Naive thymus-derived CD4-positive, alpha-beta T cell (primary cell): ENCODE measurements at regions not wholly inside any gene's neighbourhood (a gene's known extent, or its start where the extent isn't known, plus 50 kb on each side); places are given as distances from the start of the nearest gene placed in this dataset.

Source experiments
- ATAC-seq: fragments of 150-1000 bp; cut with Tn5 transposase; 2 replicates; pipeline ENCODE4 v1.10.0; 2021; ENCODE audit warnings: mild to moderate bottlenecking, moderate library complexity
- CTCF ChIA-PET: fragments of 350-600 bp; sonication (Branson Sonifier 250); formaldehyde crosslinking; loops from one replicate; lab custom pipeline; 2021; ENCODE audit warnings: antibody characterized with exemption; lab: Charles Lee
- POLR2A ChIA-PET: fragments of 350-600 bp; sonication (Branson Sonifier 250); formaldehyde crosslinking; loops from one replicate; lab custom pipeline; 2021; ENCODE audit warnings: antibody characterized with exemption, inconsistent platforms; lab: Charles Lee
- DNase-seq, 9 donors: peaks; one replicate each; pipeline versions ENCODE4 v3.0.0 to v3.0.0-alpha.2; 2020 to 2022; ENCODE audit warnings: mixed read lengths in 1 of 9
- H3K27ac ChIP-seq: one replicate; pipeline ENCODE4 v1.7.0; 2013; ENCODE audit warnings: mild to moderate bottlenecking, low read depth, low read length, moderate library complexity
- H3K27me3 ChIP-seq, 2 donors: one replicate each; pipeline ENCODE4 v1.7.0; 2013; ENCODE audit warnings: low read length in 2 of 2, mild to moderate bottlenecking in 2 of 2, moderate library complexity in 2 of 2; ENCODE audit not compliant: control insufficient read depth in 2 of 2, insufficient read depth in 2 of 2
- H3K36me3 ChIP-seq, 3 experiments: 1 replicate in 2 of 3; 2 replicates in 1 of 3; pipeline ENCODE4 v1.7.0; 2013; ENCODE audit warnings: low read length in 3 of 3, mild to moderate bottlenecking in 3 of 3, moderate library complexity in 1 of 3; ENCODE audit not compliant: insufficient read depth in 3 of 3, control insufficient read depth in 2 of 3
- H3K4me1 ChIP-seq, 2 donors: one replicate each; pipeline ENCODE4 v1.7.0; 2013; ENCODE audit warnings: low read length in 2 of 2, mild to moderate bottlenecking in 2 of 2, moderate library complexity in 1 of 2; ENCODE audit not compliant: control insufficient read depth in 2 of 2, insufficient read depth in 2 of 2
- H3K4me3 ChIP-seq: 2 replicates; pipeline ENCODE4 v1.7.0; 2013; ENCODE audit warnings: mild to moderate bottlenecking, low read length
- H3K9me3 ChIP-seq, 3 experiments: 1 replicate in 2 of 3; 2 replicates in 1 of 3; pipeline ENCODE4 v1.7.0; 2013; ENCODE audit warnings: low read length in 3 of 3; ENCODE audit not compliant: control insufficient read depth in 2 of 3
- H3K27ac Mint-ChIP-seq, 9 donors: one replicate each; pipeline ENCODE4 v1.8.0; 2020 to 2022; ENCODE audit warnings: mixed read lengths in 9 of 9, mild to moderate bottlenecking in 8 of 9, moderate library complexity in 5 of 9, inconsistent platforms in 2 of 9
- H3K27me3 Mint-ChIP-seq, 5 donors: one replicate each; pipeline ENCODE4 v1.8.0; 2021 to 2022; ENCODE audit warnings: mixed read lengths in 5 of 5, mild to moderate bottlenecking in 1 of 5
- H3K36me3 Mint-ChIP-seq, 5 donors: one replicate each; pipeline ENCODE4 v1.8.0; 2020 to 2022; ENCODE audit warnings: mixed read lengths in 5 of 5, mild to moderate bottlenecking in 3 of 5, inconsistent platforms in 1 of 5
- H3K4me1 Mint-ChIP-seq, 7 donors: one replicate each; pipeline ENCODE4 v1.8.0; 2020 to 2022; ENCODE audit warnings: mixed read lengths in 7 of 7, mild to moderate bottlenecking in 3 of 7, inconsistent platforms in 1 of 7
- H3K4me3 Mint-ChIP-seq, 10 donors: one replicate each; pipeline ENCODE4 v1.8.0; 2020 to 2022; ENCODE audit warnings: mild to moderate bottlenecking in 10 of 10, mixed read lengths in 10 of 10, moderate library complexity in 6 of 10, inconsistent platforms in 2 of 10
- H3K9me3 Mint-ChIP-seq, 11 donors: one replicate each; pipeline ENCODE4 v1.8.0; 2020 to 2022; ENCODE audit warnings: mixed read lengths in 11 of 11, mild to moderate bottlenecking in 4 of 11, inconsistent platforms in 1 of 11, moderate library complexity in 1 of 11
- intact Hi-C, 2 donors: fragments of 100-400 bp; cut with micrococcal nuclease; formaldehyde crosslinking; loops; one replicate each; pipeline ENCODE4 v1.15.1; 2023

GRCh38 chr10:110404825-110405224 lies 92.9 kb upstream of the DUSP5 start:
- no peak overlapping the region for H3K4me3 Mint-ChIP-seq
- no peaks in the 10 kb centered on the region for H3K9me3 Mint-ChIP-seq
- no peak for ATAC-seq
- H3K27ac Mint-ChIP-seq: no peak overlapping the region
- Histone ChIP-seq H3K27ac (no peak overlapping the region), H3K27me3 (no peaks in the 10 kb centered on the region), H3K36me3 (no peaks in the 10 kb centered on the region), H3K9me3 (no peaks in the 10 kb centered on the region), H3K4me3 (no peak overlapping the region), H3K4me1 (no peaks in the 10 kb centered on the region)
- intact Hi-C loops: no loop called here
- DNase-seq: no peak
- H3K36me3 Mint-ChIP-seq: no peaks in the 10 kb centered on the region
- ChIA-PET CTCF (no interaction called here), POLR2A (no interaction called here)
- peaks cover 0 to 2% (median 0%) of the 10 kb centered on the region in 5 donors for H3K27me3 Mint-ChIP-seq
- peaks cover 0 to 37% (median 0%) of the 10 kb centered on the region in 7 donors for H3K4me1 Mint-ChIP-seq

DNA sequence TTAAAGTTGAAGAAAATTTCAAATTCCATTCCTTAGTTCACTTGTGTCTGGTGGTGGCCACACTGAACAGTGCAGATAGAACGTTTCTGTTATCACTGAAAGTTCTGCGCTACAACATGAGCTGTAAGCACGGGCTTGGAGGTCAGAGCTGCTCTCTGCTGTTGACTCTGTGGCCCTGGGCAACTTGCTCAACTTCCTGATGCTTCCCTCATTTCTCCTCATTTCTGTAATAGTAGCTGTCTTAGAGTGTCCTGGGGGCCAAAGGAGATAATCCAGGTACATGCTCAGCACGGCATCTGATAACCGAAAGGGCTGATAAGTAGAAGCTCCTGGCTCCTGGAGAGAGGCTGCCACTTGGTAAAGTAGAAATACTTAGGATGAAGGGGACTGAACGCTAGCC lies 92.3 kb upstream of the DUSP5 start:
- no peak for DNase-seq
- H3K9me3 Mint-ChIP-seq: no peaks in the 10 kb centered on the region
- H3K4me3 Mint-ChIP-seq: no peak overlapping the region
- intact Hi-C loops: no loop called here
- H3K27ac ChIP-seq: no peak overlapping the region
- H3K36me3 ChIP-seq: no peaks in the 10 kb centered on the region
- ATAC-seq: no peak
- H3K9me3 ChIP-seq: no peaks in the 10 kb centered on the region
- peaks cover 0 to 2% (median 0%) of the 10 kb centered on the region in 5 donors for H3K27me3 Mint-ChIP-seq
- CTCF ChIA-PET: no interaction called here
- peaks cover 0 to 43% (median 0%) of the 10 kb centered on the region in 7 donors for H3K4me1 Mint-ChIP-seq
- no peaks in the 10 kb centered on the region for H3K27me3 ChIP-seq
- POLR2A ChIA-PET: no interaction called here
- no peak overlapping the region for H3K27ac Mint-ChIP-seq
- no peaks in the 10 kb centered on the region for H3K36me3 Mint-ChIP-seq
- H3K4me3 ChIP-seq: no peak overlapping the region
- H3K4me1 ChIP-seq: no peaks in the 10 kb centered on the region

DNA sequence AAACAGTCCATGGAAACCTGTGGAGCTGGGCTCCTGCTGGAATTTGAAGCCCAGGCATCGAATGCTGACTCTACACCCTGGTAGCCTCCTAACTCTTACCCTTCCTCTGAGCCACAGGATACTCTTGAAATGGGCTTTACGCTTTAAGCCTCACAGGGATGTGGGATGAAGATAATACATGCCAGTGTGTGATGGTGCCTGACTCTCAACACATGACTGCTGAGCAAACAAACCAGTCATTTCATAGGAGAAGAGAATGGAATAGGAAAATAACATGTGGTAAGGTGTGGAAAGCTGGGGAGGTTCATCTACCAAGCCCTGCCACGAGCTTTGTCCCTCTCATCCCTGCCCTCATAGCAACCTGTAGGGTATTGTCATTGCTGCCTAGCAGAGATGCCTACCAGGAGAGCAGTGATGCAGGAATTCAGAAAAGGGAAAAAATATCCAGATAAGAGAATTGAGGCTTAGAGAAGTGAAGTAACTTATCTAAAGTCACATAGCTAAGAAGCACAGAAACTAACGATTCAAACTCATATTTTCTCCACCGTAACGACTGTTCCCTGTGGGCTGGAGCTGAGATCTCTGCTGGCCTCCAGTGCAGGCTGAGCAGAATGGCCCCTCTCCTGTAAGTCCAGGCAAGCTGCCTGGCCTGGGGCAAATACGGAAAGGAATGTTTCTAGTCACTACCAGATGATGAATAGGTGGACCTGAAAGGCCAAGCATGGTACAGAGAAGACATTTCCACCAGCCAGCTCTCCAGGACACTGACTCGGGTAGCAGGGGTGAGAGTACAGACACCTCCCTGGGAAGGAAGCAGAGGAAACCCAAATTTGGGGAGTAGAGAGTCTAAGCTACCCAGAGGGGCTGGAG lies 90.2 kb upstream of the DUSP5 start:
- no peaks in the 10 kb centered on the region for H3K27me3 ChIP-seq
- H3K9me3 ChIP-seq: no peaks in the 10 kb centered on the region
- H3K36me3 ChIP-seq: no peaks in the 10 kb centered on the region
- H3K4me1 ChIP-seq: no peaks in the 10 kb centered on the region
- DNase-seq: no peak
- peaks cover 0 to 41% (median 3%) of the 10 kb centered on the region in 7 donors for H3K4me1 Mint-ChIP-seq
- H3K27ac Mint-ChIP-seq: peak overlapping the region in 1 of 9 donors; percentile 11
- no peak for ATAC-seq
- peaks cover 0 to 2% (median 0%) of the 10 kb centered on the region in 5 donors for H3K27me3 Mint-ChIP-seq
- no peak overlapping the region for H3K4me3 Mint-ChIP-seq
- ChIA-PET CTCF (interaction anchor here (0.6 kb wide), 1 partner anchor 554 kb away, joined by 5 read pairs; no protein-coding TSS in a partner anchor), POLR2A (interaction anchor here (0.5 kb wide), 1 partner anchor 236 kb away, joined by 8 read pairs; no protein-coding TSS in a partner anchor)
- H3K4me3 ChIP-seq: no peak overlapping the region
- intact Hi-C loops: no loop called here
- no peak overlapping the region for H3K27ac ChIP-seq
- no peaks in the 10 kb centered on the region for H3K9me3 Mint-ChIP-seq
- H3K36me3 Mint-ChIP-seq: no peaks in the 10 kb centered on the region

GRCh38 chr10:110408203-110408871 lies 89.4 kb upstream of the DUSP5 start:
- H3K27ac ChIP-seq: no peak overlapping the region
- Mint-ChIP-seq H3K36me3 (no peaks in the 10 kb centered on the region), H3K9me3 (no peaks in the 10 kb centered on the region), H3K4me3 (no peak overlapping the region), H3K27ac (no peak overlapping the region), H3K27me3 (peaks cover 0 to 2% (median 0%) of the 10 kb centered on the region in 5 donors), H3K4me1 (peaks cover 0 to 49% (median 5%) of the 10 kb centered on the region in 7 donors)
- no peaks in the 10 kb centered on the region for H3K27me3 ChIP-seq
- POLR2A ChIA-PET: interaction anchor here (0.5 kb wide), 1 partner anchor 237 kb away, joined by 8 read pairs; no protein-coding TSS in a partner anchor
- intact Hi-C loops: no loop called here
- H3K9me3 ChIP-seq: no peaks in the 10 kb centered on the region
- CTCF ChIA-PET: interaction anchor here (0.6 kb wide), 1 partner anchor 555 kb away, joined by 5 read pairs; no protein-coding TSS in a partner anchor
- ATAC-seq: peak; percentile 13
- no peak overlapping the region for H3K4me3 ChIP-seq
- peaks cover 0 to 7% of the 10 kb centered on the region in 2 donors for H3K4me1 ChIP-seq
- DNase-seq: no peak
- no peaks in the 10 kb centered on the region for H3K36me3 ChIP-seq

- DNase-seq (no peak), ATAC-seq (no peak)
- peaks cover 0 to 13% of the 10 kb centered on the region in 2 donors for H3K4me1 ChIP-seq
- H3K4me1 Mint-ChIP-seq: peaks cover 5 to 55% (median 7%) of the 10 kb centered on the region in 7 donors
- ChIA-PET CTCF (no interaction called here), POLR2A (no interaction called here)
- no peaks in the 10 kb centered on the region for H3K27me3 ChIP-seq
- H3K4me3 Mint-ChIP-seq: no peak overlapping the region
- H3K9me3 Mint-ChIP-seq: no peaks in the 10 kb centered on the region
- H3K36me3 Mint-ChIP-seq: no peaks in the 10 kb centered on the region
- peak overlapping the region in 1 of 9 donors; percentile 61 for H3K27ac Mint-ChIP-seq
- H3K27me3 Mint-ChIP-seq: peaks cover 0 to 2% (median 0%) of the 10 kb centered on the region in 5 donors
- no peaks in the 10 kb centered on the region for H3K36me3 ChIP-seq
- intact Hi-C loops: no loop called here
- H3K9me3 ChIP-seq: no peaks in the 10 kb centered on the region
- no peak overlapping the region for H3K4me3 ChIP-seq
- H3K27ac ChIP-seq: no peak overlapping the region
Observed at GRCh38 chr10:110408943-110409342, 88.8 kb upstream of the DUSP5 start.

GRCh38 chr10:110409488-110409887 lies 88.2 kb upstream of the DUSP5 start:
- ChIA-PET POLR2A (no interaction called here), CTCF (no interaction called here)
- H3K27ac Mint-ChIP-seq: no peak overlapping the region
- Histone ChIP-seq H3K27me3 (no peaks in the 10 kb centered on the region), H3K36me3 (no peaks in the 10 kb centered on the region), H3K9me3 (no peaks in the 10 kb centered on the region), H3K4me1 (peaks cover 3 to 18% of the 10 kb centered on the region in 2 donors), H3K4me3 (no peak overlapping the region), H3K27ac (no peak overlapping the region)
- peaks cover 0 to 2% (median 0%) of the 10 kb centered on the region in 5 donors for H3K27me3 Mint-ChIP-seq
- no peak overlapping the region for H3K4me3 Mint-ChIP-seq
- DNase-seq (no peak), ATAC-seq (no peak)
- no peaks in the 10 kb centered on the region for H3K36me3 Mint-ChIP-seq
- H3K4me1 Mint-ChIP-seq: peaks cover 10 to 58% (median 12%) of the 10 kb centered on the region in 7 donors
- H3K9me3 Mint-ChIP-seq: no peaks in the 10 kb centered on the region
- intact Hi-C loops: no loop called here
